HCT116 (cell line): ENCODE measurements at regions not wholly inside any gene's neighbourhood (a gene's known extent, or its start where the extent isn't known, plus 50 kb on each side); places are given as distances from the start of the nearest gene placed in this dataset.

Experiments used
- ATAC-seq: fragments of 200-7000 bp; cut with Tn5 transposase; 2 replicates; pipeline ENCODE4 v1.9.1; 2020; ENCODE audit warnings: mild to moderate bottlenecking, moderate library complexity
- BruUV-seq: library from RNA; stranded (reverse); fragments of 400-500 nt; replicated peaks from 2 replicates; lab custom pipeline; 2021; lab: Mats Ljungman, UMichigan
- CTCF ChIA-PET: fragments of 300-600 bp; sonication (Branson Sonifier 250); formaldehyde crosslinking; loops from one replicate; lab custom pipeline; 2021; ENCODE audit warnings: antibody characterized with exemption; lab: Charles Lee
- POLR2A ChIA-PET: fragments of 300-600, 350-600 bp; sonication (Branson Sonifier 250); formaldehyde crosslinking; loops from one replicate; lab custom pipeline; 2021; ENCODE audit warnings: antibody characterized with exemption; lab: Charles Lee
- RAD21 ChIA-PET, 2 experiments: fragments of 300-600 bp; sonication (Branson Sonifier 250); formaldehyde crosslinking; loops; one replicate each; lab custom pipeline; 2023; ENCODE audit warnings: low total read pairs in 2 of 2; ENCODE audit not compliant: uncharacterized antibody in 2 of 2, unreplicated experiment in 2 of 2, low non-redundant PET in 1 of 2; lab: Charles Lee
- DNase-seq: peaks from one replicate; pipeline ENCODE4 v3.0.0-alpha.2; 2010; ENCODE audit warnings: low read depth, low spot score
- H2AFZ ChIP-seq: fragments of 200-600 bp; shearing (Covaris generic), sonication (generic); 2 replicates; pipeline ENCODE4 v1.6.1; 2017; ENCODE audit warnings: low read depth, mixed run types, mixed read lengths, antibody characterized with exemption, low read length; ENCODE audit not compliant: poor library complexity, severe bottlenecking
- H3K27ac ChIP-seq: 2 replicates; pipeline ENCODE4 v1.5.1; 2012; ENCODE audit warnings: low read depth, low read length
- H3K27me3 ChIP-seq: fragments of 200-600 bp; sonication (generic); 2 replicates; pipeline ENCODE4 v1.6.1; 2016; ENCODE audit warnings: mixed run types, low read length, mixed read lengths; ENCODE audit not compliant: insufficient read depth
- H3K36me3 ChIP-seq, 2 experiments: fragments of 200-500 bp in 1 of 2; fragments of 200-600 bp in 1 of 2; sonication (Bioruptor generic) in 1 of 2; sonication (generic) in 1 of 2; 2 replicates each; pipeline versions ENCODE4 v1.5.1 to v1.6.1; 2014 to 2016; ENCODE audit warnings: low read length in 2 of 2, inconsistent platforms in 1 of 2, mixed read lengths in 1 of 2, mixed run types in 1 of 2; ENCODE audit not compliant: insufficient read depth in 2 of 2, control insufficient read depth in 1 of 2
- H3K4me1 ChIP-seq, 2 experiments: fragments of 200-600 bp in 1 of 2; sonication (generic) in 1 of 2; 2 replicates each; pipeline versions ENCODE4 v1.5.1 to v1.6.1; 2012 to 2017; ENCODE audit warnings: low read length in 2 of 2, inconsistent platforms in 1 of 2, mild to moderate bottlenecking in 1 of 2, mixed read lengths in 1 of 2, mixed run types in 1 of 2, moderate library complexity in 1 of 2; ENCODE audit not compliant: insufficient read depth in 2 of 2, control insufficient read depth in 1 of 2
- H3K4me2 ChIP-seq: fragments of 200-600 bp; sonication (generic); 2 replicates; pipeline ENCODE4 v1.6.1; 2017; ENCODE audit warnings: mixed run types, low read length, mixed read lengths
- H3K4me3 ChIP-seq, 2 experiments: fragments of 200-600 bp in 1 of 2; sonication (generic) in 1 of 2; replicated peaks in 1 of 2; 2 replicates each; pipeline ENCODE4 v1.5.1; 2011 to 2016; ENCODE audit warnings: low read length in 2 of 2, control low read depth in 1 of 2, low read depth in 1 of 2, mild to moderate bottlenecking in 1 of 2, mixed read lengths in 1 of 2, mixed run types in 1 of 2
- H3K79me2 ChIP-seq: fragments of 200-600 bp; sonication (generic); 2 replicates; pipeline ENCODE4 v1.6.1; 2017; ENCODE audit warnings: mild to moderate bottlenecking, mixed run types, low read length, moderate library complexity, mixed read lengths; ENCODE audit not compliant: insufficient read depth
- H3K9ac ChIP-seq: fragments of 200-600 bp; sonication (generic); 2 replicates; pipeline ENCODE4 v1.6.1; 2016; ENCODE audit warnings: low read length, mixed read lengths
- H3K9me2 ChIP-seq: fragments of 200-600 bp; sonication (generic), shearing (Covaris generic); 2 replicates; pipeline ENCODE4 v1.6.1; 2017; ENCODE audit warnings: mixed run types, mild to moderate bottlenecking, moderate library complexity; ENCODE audit not compliant: insufficient read depth
- H3K9me3 ChIP-seq, 2 experiments: fragments of 200-500 bp in 1 of 2; fragments of 200-600 bp in 1 of 2; sonication (Bioruptor generic) in 1 of 2; sonication (generic) in 1 of 2; 2 replicates each; pipeline ENCODE4 v1.6.1; 2014 to 2017; ENCODE audit warnings: low read length in 2 of 2, mixed read lengths in 2 of 2, inconsistent platforms in 1 of 2, low read depth in 1 of 2, mild to moderate bottlenecking in 1 of 2, mixed run types in 1 of 2, moderate library complexity in 1 of 2; ENCODE audit not compliant: control insufficient read depth in 1 of 2, insufficient read depth in 1 of 2
- H4K20me1 ChIP-seq: fragments of 200-600 bp; sonication (generic), shearing (Covaris generic); 2 replicates; pipeline ENCODE4 v1.6.1; 2017; ENCODE audit warnings: mixed run types, mild to moderate bottlenecking, moderate library complexity; ENCODE audit not compliant: insufficient read depth
- ATF3 ChIP-seq: IDR thresholded peaks from 2 replicates; pipeline ENCODE4 v1.6.1; 2012
- CEBPB ChIP-seq: IDR thresholded peaks from 2 replicates; pipeline ENCODE4 v1.6.1; 2012; ENCODE audit warnings: low read depth
- CTCF ChIP-seq, 3 experiments: fragments of 200-600 bp in 1 of 3; sonication (generic) in 1 of 3; IDR thresholded peaks in 2 of 3; conservative IDR thresholded peaks in 1 of 3; 2 replicates each; pipeline ENCODE4 v1.5.1; 2012 to 2017; ENCODE audit warnings: low read depth in 2 of 3, low read length in 2 of 3, antibody characterized with exemption in 1 of 3, borderline replicate concordance in 1 of 3, control low read depth in 1 of 3, mild to moderate bottlenecking in 1 of 3, mixed read lengths in 1 of 3, mixed run types in 1 of 3, moderate library complexity in 1 of 3; ENCODE audit not compliant: insufficient read depth in 1 of 3
- EGR1 ChIP-seq: IDR thresholded peaks from 2 replicates; pipeline ENCODE4 v1.6.1; 2012; ENCODE audit warnings: low read depth
- ELF1 ChIP-seq: IDR thresholded peaks from 2 replicates; pipeline ENCODE4 v1.6.1; 2012; ENCODE audit warnings: low read depth, borderline replicate concordance
- EZH2 ChIP-seq: fragments of 200-600 bp; sonication (generic); IDR thresholded peaks from 2 replicates; pipeline ENCODE4 v1.6.1; 2017; ENCODE audit warnings: antibody characterized with exemption, mixed run types
- FOSL1 ChIP-seq: IDR thresholded peaks from 2 replicates; pipeline ENCODE4 v1.6.1; 2012; ENCODE audit warnings: low read depth
- JUND ChIP-seq: IDR thresholded peaks from 2 replicates; pipeline ENCODE4 v1.6.1; 2012
- MAX ChIP-seq: IDR thresholded peaks from 2 replicates; pipeline ENCODE4 v1.6.1; 2012
- POLR2A ChIP-seq: IDR thresholded peaks from 2 replicates; pipeline ENCODE4 v1.7.0; 2011; ENCODE audit warnings: borderline replicate concordance; ENCODE audit not compliant: insufficient read depth, insufficient read length; ENCODE audit errors: extremely low read depth
- POLR2AphosphoS5 ChIP-seq: IDR thresholded peaks from 2 replicates; pipeline ENCODE4 v1.6.1; 2011; ENCODE audit warnings: mild to moderate bottlenecking, low read depth, low read length, moderate library complexity
- REST ChIP-seq: IDR thresholded peaks from 2 replicates; pipeline ENCODE4 v1.6.1; 2012; ENCODE audit warnings: low read depth
- SP1 ChIP-seq: IDR thresholded peaks from 2 replicates; pipeline ENCODE4 v1.6.1; 2012; ENCODE audit warnings: low read depth
- TCF7L2 ChIP-seq: IDR thresholded peaks from 2 replicates; pipeline ENCODE4 v1.7.0; 2011; ENCODE audit warnings: borderline replicate concordance, inconsistent platforms; ENCODE audit not compliant: insufficient read depth, insufficient read length; ENCODE audit errors: extremely low read depth
- YY1 ChIP-seq: IDR thresholded peaks from 2 replicates; pipeline ENCODE4 v1.6.1; 2011; ENCODE audit warnings: low read length, low read depth, moderate library complexity, mild to moderate bottlenecking; ENCODE audit not compliant: insufficient replicate concordance; ENCODE audit errors: extremely low read depth
- intact Hi-C: fragments of 100-400 bp; cut with micrococcal nuclease; formaldehyde crosslinking; loops from 2 replicates; pipeline ENCODE4 v1.10.0; 2022

GRCh38 chr13:31964168-31964567, 67.4 kb upstream of the FRY start (continued):
- TF ChIP-seq REST (no peak), CEBPB (no peak), YY1 (no peak), CTCF (IDR thresholded peaks at IDR 0.05 in 2 of 3, conservative IDR thresholded peaks at IDR 0.05 in 1 of 3; ENCODE audit: borderline replicate concordance in 1 of 3, insufficient read depth in 1 of 3, low read depth in 2 of 3, low read length in 2 of 3) (no peak), POLR2A (no peak), JUND (no peak), MAX (no peak), ELF1 (no peak)

- H2AFZ ChIP-seq, result no peak overlapping the region
- H3K9me3 ChIP-seq, result no peaks in the 10 kb centered on the region
- no peaks in the 10 kb centered on the region for H4K20me1 ChIP-seq
- intact Hi-C loops, result no loop called here
- no peak overlapping the region for H3K27ac ChIP-seq
- no peak overlapping the region for H3K4me3 ChIP-seq
- ChIA-PET POLR2A (no interaction called here), CTCF (no interaction called here), RAD21 (no interaction called here)
- H3K4me2 ChIP-seq, result no peak overlapping the region
- no peaks in the 10 kb centered on the region for H3K36me3 ChIP-seq
- H3K4me1 ChIP-seq, result no peaks in the 10 kb centered on the region
- no peak for DNase-seq
- no peaks in the 10 kb centered on the region for H3K9me2 ChIP-seq
- no TSS peak for BruUV-seq
- no peaks in the 10 kb centered on the region for H3K79me2 ChIP-seq
- no peak for ATAC-seq
- H3K27me3 ChIP-seq, result no peaks in the 10 kb centered on the region
- H3K9ac ChIP-seq, result no peak overlapping the region
- TF ChIP-seq REST (no peak), POLR2A (no peak), FOSL1 (no peak), SP1 (no peak), MAX (no peak), POLR2AphosphoS5 (no peak), TCF7L2 (no peak), CEBPB (no peak), EGR1 (no peak), EZH2 (no peak), ATF3 (no peak)
Measured at GRCh38 chr13:31965361-31966066, 66.1 kb upstream of the FRY start.
